ENCODE measurements at regions not wholly inside any gene's neighbourhood (a gene's known extent, or its start where the extent isn't known, plus 50 kb on each side); places are given as distances from the start of the nearest gene placed in this dataset.

- H3K36me3 ChIP-seq (ENCODE audit: control insufficient read depth, insufficient read depth, low read length) = no peaks in the 10 kb centered on the region
- H3K4me1 ChIP-seq (ENCODE audit: control insufficient read depth, insufficient read depth, low read length) = no peaks in the 10 kb centered on the region
- DNase-seq (ENCODE audit: low read depth, low spot score) (no peak), ATAC-seq (no peak)
- in situ Hi-C loops (cut with HindIII; ENCODE audit: low pct_unique_long_range_greater_than_20kb, low sequenced_read_pairs) (no loop called here), intact Hi-C loops (cut with micrococcal nuclease; ENCODE audit: unreplicated experiment) (no loop called here)
- ChIA-PET CTCF (no interaction called here), POLR2A (no interaction called here)
- BruUV-seq (replicated peaks) = no TSS peak
- H3K27ac ChIP-seq (ENCODE audit: low read length) = no peak overlapping the region
- H3K27me3 ChIP-seq (ENCODE audit: control insufficient read depth, insufficient read depth, low read length) = no peaks in the 10 kb centered on the region
- H3K4me3 ChIP-seq (ENCODE audit: low read depth in 2 of 2, low read length in 2 of 2) = no peak overlapping the region
- TF ChIP-seq CTCF (IDR thresholded peaks at IDR 0.05) (no peak), REST (IDR thresholded peaks at IDR 0.05; ENCODE audit: insufficient read depth in 1 of 2, low read depth in 2 of 2, low read length in 1 of 2) (no peak), POLR2AphosphoS5 (IDR thresholded peaks at IDR 0.05; ENCODE audit: low read depth, low read length) (no peak), SIN3A (IDR thresholded peaks at IDR 0.05; ENCODE audit: borderline replicate concordance, insufficient read depth, low read depth, low read length) (no peak), TCF7L2 (IDR thresholded peaks at IDR 0.05; ENCODE audit: low read depth, low read length) (no peak)
- no peaks in the 10 kb centered on the region for H3K9me3 ChIP-seq (ENCODE audit: control insufficient read depth, insufficient read depth, low read depth, low read length)
Measured at GRCh38 chr3:146770881-146771280, 165.7 kb upstream of the PLSCR5 start.

GRCh38 chr3:146770301-146770700 is 165.2 kb upstream of the PLSCR5 start:
- TF ChIP-seq CTCF (IDR thresholded peaks at IDR 0.05) = no peak
- no peak for TF ChIP-seq TCF7L2 (IDR thresholded peaks at IDR 0.05; ENCODE audit: low read depth, low read length)
- H3K36me3 ChIP-seq (ENCODE audit: control insufficient read depth, insufficient read depth, low read length) = no peaks in the 10 kb centered on the region
- H3K27ac ChIP-seq (ENCODE audit: low read length) = no peak overlapping the region
- no peak for ATAC-seq
- H3K27me3 ChIP-seq (ENCODE audit: control insufficient read depth, insufficient read depth, low read length) = no peaks in the 10 kb centered on the region
- no peaks in the 10 kb centered on the region for H3K4me1 ChIP-seq (ENCODE audit: control insufficient read depth, insufficient read depth, low read length)
- in situ Hi-C loops (cut with HindIII; ENCODE audit: low pct_unique_long_range_greater_than_20kb, low sequenced_read_pairs) = no loop called here
- ChIA-PET CTCF (no interaction called here), POLR2A (no interaction called here)
- DNase-seq (ENCODE audit: low read depth, low spot score) = no peak
- intact Hi-C loops (cut with micrococcal nuclease; ENCODE audit: unreplicated experiment) = no loop called here
- no peaks in the 10 kb centered on the region for H3K9me3 ChIP-seq (ENCODE audit: control insufficient read depth, insufficient read depth, low read depth, low read length)
- no peak overlapping the region for H3K4me3 ChIP-seq (ENCODE audit: low read depth in 2 of 2, low read length in 2 of 2)
- BruUV-seq (replicated peaks) = no TSS peak

- H3K4me3 ChIP-seq (ENCODE audit: low read depth in 2 of 2, low read length in 2 of 2) = no peak overlapping the region
- no peak overlapping the region for H3K27ac ChIP-seq (ENCODE audit: low read length)
- no peaks in the 10 kb centered on the region for H3K36me3 ChIP-seq (ENCODE audit: control insufficient read depth, insufficient read depth, low read length)
- H3K9me3 ChIP-seq (ENCODE audit: control insufficient read depth, insufficient read depth, low read depth, low read length) = no peaks in the 10 kb centered on the region
- in situ Hi-C loops (cut with HindIII; ENCODE audit: low pct_unique_long_range_greater_than_20kb, low sequenced_read_pairs) = no loop called here
- no peak for TF ChIP-seq TCF7L2 (IDR thresholded peaks at IDR 0.05; ENCODE audit: low read depth, low read length)
- no peak for TF ChIP-seq SIN3A (IDR thresholded peaks at IDR 0.05; ENCODE audit: borderline replicate concordance, insufficient read depth, low read depth, low read length)
- TF ChIP-seq POLR2AphosphoS5 (IDR thresholded peaks at IDR 0.05; ENCODE audit: low read depth, low read length) = no peak
- TF ChIP-seq REST (IDR thresholded peaks at IDR 0.05; ENCODE audit: insufficient read depth in 1 of 2, low read depth in 2 of 2, low read length in 1 of 2) = no peak
- no peak for TF ChIP-seq CTCF (IDR thresholded peaks at IDR 0.05)
- POLR2A ChIA-PET = no interaction called here
- intact Hi-C loops (cut with micrococcal nuclease; ENCODE audit: unreplicated experiment) = no loop called here
- ATAC-seq (no peak), DNase-seq (ENCODE audit: low read depth, low spot score) (no peak)
- no peaks in the 10 kb centered on the region for H3K4me1 ChIP-seq (ENCODE audit: control insufficient read depth, insufficient read depth, low read length)
- H3K27me3 ChIP-seq (ENCODE audit: control insufficient read depth, insufficient read depth, low read length) = no peaks in the 10 kb centered on the region
- no TSS peak for BruUV-seq (replicated peaks)
- CTCF ChIA-PET = no interaction called here
Measured at GRCh38 chr3:146757759-146758158, 152.6 kb upstream of the PLSCR5 start.
